ENCODE measurements at regions not wholly inside any gene's neighbourhood (a gene's known extent, or its start where the extent isn't known, plus 50 kb on each side); places are given as distances from the start of the nearest gene placed in this dataset.
"Not testable (repeated sequence)": the region's sequence is repeated elsewhere in the genome, so short reads cannot be mapped to it uniquely, and the experiment has no call there.

- no peak for DNase-seq (ENCODE audit: low read depth)
Measured at GRCh38 chr20:40933758-40934157, 94.9 kb upstream of the TOP1 start.

DNA sequence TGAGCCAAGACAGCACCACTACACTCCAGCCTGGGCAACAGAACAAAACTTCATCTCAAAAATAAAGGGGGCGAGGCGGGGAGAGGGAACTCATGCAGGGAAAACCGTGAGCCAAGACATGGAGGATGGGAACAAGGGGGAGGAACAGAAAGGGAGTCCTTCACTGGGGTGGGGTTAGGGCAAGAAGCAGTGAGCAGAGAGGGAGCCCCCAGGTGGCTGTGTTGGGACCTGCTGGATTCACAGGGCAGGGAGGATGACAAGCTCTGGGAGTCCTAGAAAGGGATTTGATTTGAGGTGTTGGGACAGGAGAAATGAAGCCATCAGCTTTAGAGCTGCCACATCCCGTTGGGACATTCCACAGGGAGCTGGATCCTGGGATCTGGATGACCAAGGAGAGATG is 90.6 kb upstream of the TOP1 start:
- DNase-seq (ENCODE audit: low read depth): no peak

DNA sequence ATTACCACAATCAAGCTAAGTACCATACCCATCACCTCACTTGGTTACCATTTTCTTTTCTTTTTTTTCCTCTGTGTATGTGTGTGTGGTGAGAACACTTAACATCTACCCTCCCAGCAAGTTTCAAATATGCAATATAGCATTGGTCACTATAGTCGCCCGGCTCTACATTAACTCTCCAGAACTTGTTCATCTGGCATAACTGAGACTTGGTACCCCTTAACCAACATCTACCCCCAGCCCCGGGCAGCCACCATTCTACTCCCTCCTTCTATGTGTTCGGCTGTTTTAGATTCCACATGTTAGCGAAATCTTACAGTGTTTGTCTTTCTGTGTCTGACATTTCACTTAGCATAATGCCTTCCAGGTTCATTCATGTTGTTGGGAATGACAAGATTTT is 89.0 kb upstream of the TOP1 start:
- no peak for DNase-seq (ENCODE audit: low read depth)

DNA sequence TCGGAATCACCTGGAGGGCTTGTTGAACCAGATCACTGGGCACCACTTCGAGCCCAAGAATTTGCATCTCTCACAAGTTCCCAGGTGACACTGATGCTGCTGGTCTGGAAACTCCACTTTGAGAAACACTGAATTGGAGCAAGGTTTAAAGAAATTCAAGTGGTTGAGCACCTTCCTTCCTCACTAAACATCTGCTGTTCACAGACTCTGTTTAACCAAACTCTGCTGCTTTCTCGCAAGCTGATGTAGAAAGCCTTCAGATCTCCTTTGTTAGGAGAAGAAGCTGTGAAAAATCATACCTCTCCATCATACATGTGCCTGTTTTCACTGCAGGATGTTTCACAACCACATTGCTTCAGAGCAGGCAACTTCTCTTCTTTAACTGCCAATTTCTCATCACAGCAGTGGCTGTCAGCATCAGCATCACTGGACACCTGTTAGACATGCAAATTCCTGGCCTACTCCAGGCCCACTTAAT is 87.5 kb upstream of the TOP1 start:
- DNase-seq (ENCODE audit: low read depth): no peak

GRCh38 chr20:40942006-40942405 is 86.6 kb upstream of the TOP1 start:
- no peak for DNase-seq (ENCODE audit: low read depth)

- no peak for DNase-seq (ENCODE audit: low read depth)
Measured at GRCh38 chr20:40942775-40943174, 85.8 kb upstream of the TOP1 start.

DNA sequence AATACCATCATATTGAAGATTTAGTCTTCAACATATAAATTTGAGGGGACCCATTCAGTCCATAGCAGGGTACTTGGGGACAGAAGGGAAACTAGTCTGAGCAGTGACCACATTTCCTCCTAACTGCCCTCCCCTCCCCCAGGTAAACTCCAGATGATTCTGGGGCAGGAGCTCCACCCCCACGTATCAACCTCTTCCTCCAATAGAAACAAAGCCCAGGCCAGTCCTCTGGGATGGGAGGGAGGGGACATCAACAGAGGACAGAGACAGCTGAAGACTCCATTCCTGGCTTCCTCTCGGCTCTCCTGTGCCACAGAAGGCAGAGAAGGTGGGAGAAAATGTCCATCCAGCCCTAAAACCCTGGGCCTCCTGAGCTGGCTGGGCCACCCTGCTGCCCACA is 85.0 kb upstream of the TOP1 start:
- DNase-seq (ENCODE audit: low read depth): no peak

- no peak for DNase-seq (ENCODE audit: low read depth)
Measured at GRCh38 chr20:40945189-40945588, 83.4 kb upstream of the TOP1 start.

GRCh38 chr20:40945754-40946450 is 82.7 kb upstream of the TOP1 start:
- DNase-seq (ENCODE audit: low read depth): no peak

GRCh38 chr20:40946451-40946850 is 82.2 kb upstream of the TOP1 start:
- DNase-seq (ENCODE audit: low read depth): no peak

DNA sequence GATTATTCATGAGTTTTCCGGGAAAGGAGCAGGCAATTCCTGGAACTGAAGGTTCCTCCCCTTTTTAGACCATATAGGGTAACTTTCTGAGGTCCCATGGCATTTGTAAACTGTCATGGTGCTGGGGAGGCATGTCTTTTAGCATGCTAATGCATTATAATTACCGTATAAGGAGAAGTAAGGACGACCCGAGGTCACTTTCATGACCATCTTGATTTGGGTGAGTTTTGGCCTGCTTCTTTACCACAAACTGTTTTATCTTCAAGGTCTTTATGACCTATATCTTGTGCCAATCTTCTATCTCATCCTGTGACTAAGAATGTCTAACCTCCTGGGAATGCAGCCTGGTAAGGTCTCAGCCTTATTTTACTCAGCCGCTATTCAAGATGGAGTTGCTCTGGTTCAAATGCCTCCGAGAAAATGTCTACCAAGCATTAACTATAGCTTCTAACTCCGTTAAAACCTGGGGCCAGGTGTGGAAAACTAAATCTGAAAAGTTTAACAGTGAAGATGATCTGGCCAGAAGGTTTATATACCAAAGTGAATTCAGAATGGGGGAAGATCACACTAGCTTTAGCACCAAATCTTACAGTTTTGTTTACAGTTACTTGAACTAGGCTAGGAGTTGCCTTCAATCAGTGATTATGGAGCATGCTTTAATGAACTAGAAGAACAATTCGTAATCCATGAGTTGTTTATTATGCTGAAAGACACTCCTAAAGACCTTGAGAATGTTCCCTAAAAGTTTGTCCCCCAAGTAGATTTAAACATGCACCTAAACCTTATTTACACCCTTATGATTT is 80.0 kb upstream of the TOP1 start:
- no peak for DNase-seq (ENCODE audit: low read depth)

GRCh38 chr20:40949346-40949745 is 79.3 kb upstream of the TOP1 start:
- no peak for DNase-seq (ENCODE audit: low read depth)

- DNase-seq (ENCODE audit: low read depth): no peak
Measured at GRCh38 chr20:40952136-40952535, 76.5 kb upstream of the TOP1 start.

- DNase-seq (ENCODE audit: low read depth): no peak
Measured at GRCh38 chr20:40953416-40953815, 75.2 kb upstream of the TOP1 start.

GRCh38 chr20:40953856-40954255 is 74.8 kb upstream of the TOP1 start:
- DNase-seq (ENCODE audit: low read depth): no peak

DNA sequence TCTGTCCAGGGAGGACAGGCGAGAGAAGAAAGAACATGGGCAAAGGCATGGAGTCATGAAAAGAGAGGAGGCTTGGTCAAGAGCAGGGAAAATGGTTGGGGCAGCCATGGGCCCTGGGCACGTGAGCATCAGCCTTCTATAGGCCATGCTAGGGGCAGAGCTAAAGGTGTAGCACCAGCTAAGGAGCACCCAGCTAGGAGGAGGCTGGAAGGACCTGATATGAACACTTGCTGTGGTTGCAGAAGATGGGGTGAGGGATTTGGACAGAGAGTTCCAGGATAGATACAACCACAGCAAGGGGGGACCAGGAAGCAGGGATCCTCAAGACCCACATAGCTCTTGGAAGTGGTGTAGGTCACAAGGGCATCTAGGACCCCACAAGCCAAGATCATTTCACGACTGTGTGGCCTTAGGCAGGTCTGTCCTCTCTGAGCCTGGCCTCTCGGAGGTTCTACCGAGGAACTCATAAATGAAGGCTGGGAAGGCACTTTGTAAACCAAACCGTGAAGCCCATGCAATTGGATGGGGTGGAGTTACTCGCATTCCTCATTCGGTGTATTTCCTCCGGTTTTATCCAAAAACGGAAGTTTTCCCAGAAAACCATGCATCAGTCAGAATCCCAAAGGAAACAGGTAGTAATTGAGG is 74.0 kb upstream of the TOP1 start:
- no peak for DNase-seq (ENCODE audit: low read depth)

DNA sequence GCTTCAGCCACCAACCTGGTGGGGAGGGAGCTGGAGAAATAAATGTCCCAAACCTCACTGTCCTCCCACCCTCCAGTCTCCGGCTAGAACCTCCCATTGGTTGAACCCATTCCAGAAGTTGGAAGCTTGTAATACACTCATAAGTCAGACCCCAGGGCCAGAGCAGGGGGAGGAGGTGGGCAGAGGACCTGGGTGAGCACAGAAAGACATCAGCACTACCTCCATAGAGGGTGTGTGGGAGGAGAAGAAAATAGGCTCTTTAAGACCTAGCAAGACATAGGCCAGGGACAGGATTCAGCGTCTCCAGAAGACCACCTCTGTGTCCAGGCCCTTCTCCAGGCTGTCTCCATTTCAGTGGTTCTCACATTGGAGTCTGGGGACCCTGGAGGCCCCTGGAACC is 73.3 kb upstream of the TOP1 start:
- DNase-seq (ENCODE audit: low read depth): no peak

DNA sequence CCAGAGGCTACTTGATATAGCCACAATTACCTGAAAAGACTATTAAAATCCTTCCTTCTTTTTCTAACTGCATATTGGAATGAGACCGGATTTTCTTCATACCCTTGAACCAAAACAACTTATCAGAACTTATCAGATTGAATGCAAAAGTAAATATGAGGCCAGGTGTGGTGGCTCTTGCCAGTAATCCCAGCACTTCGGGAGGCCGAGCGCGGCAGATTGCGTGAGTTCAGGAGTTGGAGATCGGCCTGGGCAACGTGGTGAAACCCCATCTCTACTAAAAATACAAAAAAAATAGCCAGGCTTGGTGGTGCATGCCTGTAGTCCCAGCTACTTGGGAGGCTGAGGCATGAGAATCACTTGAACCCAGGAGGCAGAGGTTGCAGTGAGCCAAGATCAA is 72.8 kb upstream of the TOP1 start:
- not testable (repeated sequence) for DNase-seq (ENCODE audit: low read depth)

- no peak for DNase-seq (ENCODE audit: low read depth)
Measured at GRCh38 chr20:40956542-40957264, 71.9 kb upstream of the TOP1 start.

- DNase-seq (ENCODE audit: low read depth): no peak
Measured at GRCh38 chr20:40957265-40957760, 71.3 kb upstream of the TOP1 start.

GRCh38 chr20:40958598-40958997 is 70.0 kb upstream of the TOP1 start:
- no peak for DNase-seq (ENCODE audit: low read depth)

Data from stimulated activated CD8-positive, alpha-beta memory T cell treated with anti-CD3 and anti-CD28 coated beads, Interleukin-12 subunit alpha, Interleukin-12 subunit beta, amount 100 ng/mL, for 1 hour (primary cell).